NCI-H187 treated with DMSO at 0.1 percent for 48 hours (cell line): ENCODE measurements at regions not wholly inside any gene's neighbourhood (a gene's known extent, or its start where the extent isn't known, plus 50 kb on each side); places are given as distances from the start of the nearest gene placed in this dataset.

Source experiments
- DNase-seq: peaks from one replicate; lab custom pipeline; 2025; lab: John Stamatoyannopoulos, UW

DNA sequence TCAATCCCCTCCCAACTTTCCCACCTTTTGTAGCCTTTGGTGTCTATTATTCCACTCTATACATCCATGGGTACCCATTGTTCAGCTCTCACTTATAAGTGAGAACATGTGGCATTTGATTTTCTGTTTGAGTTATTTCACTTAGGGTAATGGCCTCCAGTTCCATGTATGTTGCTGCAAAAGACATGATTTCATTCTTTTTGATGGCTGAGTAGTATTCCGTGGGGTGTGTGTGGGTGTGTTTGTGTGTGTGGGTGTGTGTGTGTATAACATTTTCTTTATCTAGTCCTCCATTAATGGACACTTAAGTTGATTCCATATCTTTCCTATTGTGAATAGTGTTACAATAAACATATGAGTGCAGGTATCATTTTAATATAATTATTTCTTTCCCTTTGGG is 157.5 kb upstream of the FSTL4 start:
- DNase-seq: no peak

DNA sequence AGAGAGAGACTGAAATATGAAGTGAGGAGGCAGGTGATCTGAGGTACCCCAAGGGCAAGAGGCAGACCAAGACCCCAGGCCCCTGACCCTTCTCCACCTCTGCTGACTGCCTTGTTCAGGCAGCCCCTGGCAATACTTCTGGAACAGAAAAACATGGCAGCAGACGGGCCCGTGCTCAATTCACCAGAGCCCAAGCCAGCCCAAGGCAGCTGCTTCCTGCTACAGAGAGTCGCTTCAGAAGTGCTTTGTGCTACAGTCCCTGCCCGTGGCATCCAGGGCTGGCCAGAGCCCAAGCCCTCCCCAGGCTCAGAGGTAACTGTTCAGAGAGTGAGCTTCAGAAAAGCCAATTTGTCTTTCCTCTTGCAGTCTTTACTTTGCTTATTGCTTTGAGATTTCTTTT is 151.4 kb upstream of the FSTL4 start:
- no peak for DNase-seq

DNA sequence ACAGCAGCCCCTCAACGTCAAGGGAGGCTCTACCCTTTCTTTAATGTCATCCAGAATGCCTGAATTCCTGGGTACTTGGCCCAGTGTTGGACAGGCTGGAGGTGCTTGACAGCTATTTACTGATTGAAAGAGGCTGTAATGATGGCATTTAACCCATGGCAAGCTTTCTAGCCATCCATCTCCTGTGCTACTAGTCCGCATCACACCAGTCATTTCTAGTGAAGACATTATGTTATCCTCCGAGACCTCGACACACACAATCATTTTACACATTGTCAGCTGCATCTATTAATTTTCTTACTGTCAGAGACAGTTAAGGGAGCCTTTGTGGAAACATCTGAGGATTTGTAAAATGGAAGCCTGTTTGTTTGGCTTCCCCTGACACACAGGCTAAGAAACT is 149.3 kb upstream of the FSTL4 start:
- no peak for DNase-seq

DNA sequence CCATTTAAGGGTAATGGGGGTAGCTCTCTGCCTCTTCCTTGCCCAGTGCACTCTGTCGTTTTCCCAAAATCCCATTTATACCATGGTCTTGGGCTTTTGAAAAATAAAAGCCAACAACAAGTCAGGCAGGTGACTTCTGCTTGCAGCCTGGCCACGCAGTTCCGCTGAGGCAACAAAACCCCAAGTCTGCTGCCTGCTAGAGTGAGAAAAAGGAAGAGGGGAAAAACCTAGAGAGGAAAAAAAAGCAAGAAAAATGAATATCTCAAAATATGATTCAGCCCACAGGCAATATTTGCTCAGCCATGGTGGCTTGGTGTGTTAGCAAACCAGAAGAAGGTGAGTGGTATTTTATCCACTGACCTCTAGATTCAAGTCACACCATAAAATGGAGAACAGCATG is 148.2 kb upstream of the FSTL4 start:
- no peak for DNase-seq

DNA sequence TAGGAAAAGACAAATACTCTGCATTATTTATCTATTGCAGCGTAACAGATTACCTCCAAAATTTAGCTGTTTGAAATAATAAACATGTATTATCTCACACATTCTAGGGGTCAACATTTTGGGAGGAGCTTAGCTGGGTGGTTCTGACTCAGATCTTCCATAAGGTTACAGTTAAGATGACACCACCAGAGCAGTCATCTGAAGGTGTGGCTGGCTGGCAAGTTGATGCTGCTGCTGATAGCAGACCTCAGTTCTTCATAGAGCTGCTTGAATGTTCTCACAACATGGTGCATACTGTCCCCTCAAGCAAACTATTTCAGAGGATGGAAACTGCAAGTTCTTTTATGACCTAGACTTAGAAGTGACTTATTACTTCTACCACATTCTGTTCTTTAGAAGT is 146.3 kb upstream of the FSTL4 start:
- no peak for DNase-seq

DNA sequence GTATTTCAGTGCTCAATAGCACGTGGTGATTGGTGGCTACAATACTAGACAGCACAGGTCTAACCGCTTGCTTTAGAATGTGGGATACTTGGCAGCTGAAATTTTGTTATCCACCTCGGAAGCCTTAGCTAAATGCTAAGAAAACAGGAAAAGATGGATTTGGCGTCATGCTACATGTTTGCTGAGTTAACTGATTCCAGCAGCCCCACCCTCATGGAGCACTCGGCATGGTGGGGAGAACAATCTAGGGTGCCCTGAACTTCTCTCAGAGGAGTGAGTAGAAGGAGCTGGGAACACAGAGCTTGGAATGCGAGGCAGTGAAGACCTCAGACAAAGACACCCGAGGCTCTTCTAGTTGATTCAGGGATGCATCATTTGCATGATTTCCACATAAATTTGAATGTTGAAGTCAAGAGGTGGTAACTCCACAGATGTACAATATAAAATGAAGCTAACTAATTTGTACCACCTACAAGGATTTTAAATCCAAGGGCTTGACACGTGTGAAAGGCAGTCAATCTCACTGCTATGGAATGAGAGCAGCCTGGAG is 145.1 kb upstream of the FSTL4 start:
- no peak for DNase-seq

DNA sequence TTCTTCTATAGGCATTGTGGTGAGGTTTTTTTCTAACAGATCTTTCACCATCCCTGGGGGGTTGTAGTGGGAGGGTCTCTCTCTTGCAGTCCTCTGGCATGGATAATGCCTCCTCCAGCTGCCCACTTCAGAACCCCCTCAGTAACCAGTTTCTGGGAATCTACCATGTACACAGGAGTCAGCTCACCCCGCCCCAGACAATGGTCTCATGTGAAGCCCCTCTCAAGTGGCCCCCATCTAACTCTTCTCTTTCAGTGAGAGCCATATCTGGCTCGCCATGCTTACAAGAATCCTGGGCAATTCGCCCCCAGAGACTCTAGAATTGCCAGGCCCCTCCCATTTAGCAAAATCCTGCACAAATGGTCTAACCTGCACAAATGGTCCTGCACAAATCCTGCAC is 144.4 kb upstream of the FSTL4 start:
- DNase-seq: no peak

DNA sequence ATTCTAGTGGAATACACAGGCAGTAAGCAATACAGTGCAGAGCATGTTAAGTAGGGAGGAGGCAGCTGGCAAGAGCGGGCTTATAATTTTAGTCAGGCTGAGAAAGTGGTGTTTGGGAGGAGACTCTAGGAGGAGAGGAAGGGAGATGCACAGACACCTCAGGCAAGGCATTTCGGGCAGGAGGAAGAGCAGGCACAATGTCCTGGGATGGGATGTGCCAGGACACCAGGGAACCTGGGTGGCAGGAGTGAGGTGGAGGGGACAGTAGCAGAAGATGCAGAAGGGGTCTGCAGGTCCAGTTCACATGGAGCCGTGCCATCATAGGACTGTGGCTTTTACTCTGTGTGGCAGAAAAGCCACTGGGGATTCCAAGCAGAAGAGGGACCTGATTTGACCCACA is 143.7 kb upstream of the FSTL4 start:
- no peak for DNase-seq

DNA sequence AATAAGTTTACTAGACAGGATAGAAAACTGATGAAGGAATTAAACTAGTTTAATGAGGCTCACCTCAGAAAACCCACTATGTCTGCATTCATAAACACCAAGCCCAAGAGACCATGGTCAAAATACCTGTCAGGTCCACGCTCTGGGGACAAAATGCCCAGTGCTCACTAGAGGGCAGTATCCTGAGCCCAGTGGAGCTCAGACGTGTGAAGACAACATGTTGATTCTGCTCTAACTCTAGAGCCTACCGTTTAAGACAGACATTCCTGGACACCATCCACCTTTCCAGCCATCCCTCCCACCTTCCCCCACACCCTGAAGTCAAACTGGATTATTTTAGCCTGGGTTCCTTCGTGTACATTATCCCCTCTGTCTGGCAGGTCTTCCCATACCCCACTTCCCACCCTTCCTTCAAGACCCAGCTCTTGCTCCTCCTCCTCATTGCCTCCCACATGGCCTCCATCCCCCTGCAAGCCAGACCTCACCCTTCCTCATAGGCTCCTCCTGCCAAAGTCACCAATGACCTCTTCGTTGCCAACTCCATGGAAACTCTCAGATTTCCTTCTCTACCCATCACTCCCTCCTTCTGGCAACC is 142.3 kb upstream of the FSTL4 start:
- no peak for DNase-seq

DNA sequence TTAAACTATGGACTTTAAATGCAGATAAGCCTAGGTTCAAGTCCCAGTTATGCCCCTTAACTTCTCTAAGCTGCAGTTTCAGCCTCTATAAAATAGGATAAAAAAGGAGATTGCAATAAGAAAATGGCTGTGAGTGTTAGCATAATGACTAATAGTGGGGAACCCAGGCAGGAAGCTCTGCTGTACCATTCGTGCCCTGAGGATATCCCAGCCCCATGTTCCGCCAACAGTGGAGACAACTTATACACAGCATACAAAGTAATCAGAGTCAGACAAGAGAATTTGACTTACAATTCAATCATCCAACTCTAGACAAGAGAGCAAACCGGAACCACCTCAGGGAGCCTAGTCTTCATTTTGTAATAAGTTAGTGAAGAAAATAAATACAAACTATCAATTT is 141.5 kb upstream of the FSTL4 start:
- no peak for DNase-seq

DNA sequence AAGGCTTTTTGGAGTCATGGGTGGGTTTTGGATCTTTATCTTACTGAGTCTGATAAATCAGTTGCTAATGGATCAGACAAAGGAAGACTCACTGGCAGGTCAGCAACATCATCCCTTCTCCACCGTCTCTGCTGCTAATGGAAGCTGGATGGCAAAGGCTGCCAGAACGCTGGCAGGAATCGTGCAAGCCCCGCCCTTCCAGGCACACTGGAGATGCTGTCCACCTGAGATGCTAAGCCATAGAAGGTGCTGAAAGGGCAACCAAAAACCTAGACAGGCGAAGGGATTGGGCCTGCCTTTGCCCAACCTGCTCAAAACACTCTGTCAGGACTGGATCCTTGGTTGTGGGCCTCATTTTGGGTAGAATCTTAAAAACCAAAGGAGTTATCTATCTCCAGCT is 139.5 kb upstream of the FSTL4 start:
- DNase-seq: no peak

DNA sequence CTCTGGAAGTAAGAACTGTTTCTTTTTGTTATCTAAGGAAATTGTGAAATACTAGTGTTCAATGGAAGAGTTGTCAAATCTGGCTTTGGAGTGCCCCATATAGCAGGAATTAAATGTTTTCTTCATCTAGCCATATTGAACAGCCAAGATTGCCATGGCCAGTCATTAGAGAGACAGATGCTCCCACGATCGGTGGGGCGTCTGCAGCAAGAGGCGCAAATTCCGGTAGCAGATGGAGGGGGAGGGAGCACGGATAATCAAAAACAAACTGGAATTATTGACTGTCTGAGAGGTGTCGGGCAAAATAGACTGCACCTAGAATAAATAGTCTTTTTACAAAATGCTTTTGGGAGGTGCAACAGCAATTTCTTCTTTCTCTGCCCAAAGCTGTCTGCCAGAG is 139.1 kb upstream of the FSTL4 start:
- no peak for DNase-seq

DNA sequence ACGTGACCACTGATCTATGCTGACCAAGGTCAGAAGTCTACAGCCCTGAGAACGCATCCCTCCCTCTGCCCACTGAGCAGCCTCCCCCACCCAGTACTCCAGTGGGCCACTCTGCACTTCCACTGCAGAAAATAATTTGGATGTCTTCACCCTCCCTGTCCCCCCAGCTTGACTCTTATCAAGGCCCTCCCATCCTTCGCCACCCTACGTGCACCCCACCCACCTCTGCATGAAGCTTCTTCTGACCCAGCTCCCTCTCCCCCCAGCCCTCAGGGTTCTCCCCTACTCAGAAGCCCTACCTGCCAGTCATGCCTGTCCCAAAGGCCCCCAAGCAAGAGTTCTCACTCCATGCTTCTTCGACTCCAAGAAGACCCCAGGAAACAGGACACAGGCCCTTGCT is 138.5 kb upstream of the FSTL4 start:
- DNase-seq: no peak

DNA sequence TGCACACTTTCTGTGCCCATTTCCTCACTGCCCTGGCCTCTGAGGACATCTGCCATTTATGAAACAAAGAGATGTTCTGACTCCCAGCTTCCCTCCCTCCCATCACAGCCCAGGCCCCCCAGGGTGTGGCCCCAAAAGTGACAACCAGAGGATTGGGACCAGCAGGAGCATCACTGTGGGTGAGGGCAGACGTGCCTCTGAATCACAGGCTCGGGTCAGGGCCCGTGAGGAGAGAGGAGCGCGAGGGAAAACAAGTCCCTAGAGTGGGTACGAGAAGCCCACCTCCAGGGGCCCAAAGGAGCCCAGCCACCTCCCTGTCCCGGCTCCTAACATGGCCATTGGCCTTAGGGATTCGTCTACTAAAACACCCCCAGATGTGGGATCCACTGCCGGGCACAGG is 138.0 kb upstream of the FSTL4 start:
- DNase-seq: no peak

DNA sequence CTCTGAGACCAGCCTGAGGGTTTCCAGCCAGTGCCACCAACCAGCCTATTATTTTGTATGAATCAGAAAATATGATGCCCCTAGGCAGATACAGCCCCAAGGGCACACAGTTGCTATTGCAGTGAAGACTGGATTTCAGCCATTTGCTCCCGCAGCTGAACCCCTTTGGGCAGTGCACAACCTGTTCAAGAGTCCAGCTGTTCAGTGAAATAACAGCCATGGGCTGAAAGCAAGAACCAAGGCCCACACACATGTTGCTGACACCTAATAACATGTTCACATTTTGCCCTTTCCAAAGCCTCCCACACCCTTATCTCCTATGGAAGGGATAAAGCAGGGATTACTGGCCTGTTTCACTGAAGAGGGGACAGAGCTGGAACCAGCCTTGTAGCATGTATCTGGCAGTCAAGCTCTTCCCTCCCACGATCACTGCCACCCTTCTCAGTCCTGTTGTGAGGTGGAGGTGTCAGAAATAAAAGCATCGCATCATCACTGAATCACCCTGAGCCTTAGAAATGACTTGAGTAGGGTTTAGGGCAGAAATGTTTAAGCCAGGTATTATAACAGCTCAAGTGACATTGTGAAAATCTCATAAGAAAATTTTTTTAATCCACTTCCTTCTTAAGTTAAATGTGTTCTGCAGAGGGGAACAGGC is 137.1 kb upstream of the FSTL4 start:
- no peak for DNase-seq

DNA sequence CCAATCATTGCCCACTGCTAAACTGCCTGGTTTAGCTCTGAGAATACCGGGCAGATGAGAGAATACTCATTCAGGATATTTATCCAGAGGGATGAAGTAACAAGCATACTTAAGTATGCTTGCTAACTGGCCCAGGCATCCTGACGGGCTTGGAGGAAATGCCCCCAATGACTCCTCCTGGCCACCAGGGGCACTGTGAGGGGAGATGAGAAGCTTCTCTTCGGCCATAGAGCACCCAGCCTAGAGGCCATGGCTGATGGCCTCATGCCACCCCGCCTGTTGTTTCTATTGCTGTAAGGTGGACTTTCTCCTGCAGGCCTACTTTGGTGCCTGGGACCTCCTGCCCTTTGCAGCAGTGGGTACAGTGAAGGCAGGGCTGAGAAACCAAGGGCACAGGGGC is 134.5 kb upstream of the FSTL4 start:
- DNase-seq: no peak

DNA sequence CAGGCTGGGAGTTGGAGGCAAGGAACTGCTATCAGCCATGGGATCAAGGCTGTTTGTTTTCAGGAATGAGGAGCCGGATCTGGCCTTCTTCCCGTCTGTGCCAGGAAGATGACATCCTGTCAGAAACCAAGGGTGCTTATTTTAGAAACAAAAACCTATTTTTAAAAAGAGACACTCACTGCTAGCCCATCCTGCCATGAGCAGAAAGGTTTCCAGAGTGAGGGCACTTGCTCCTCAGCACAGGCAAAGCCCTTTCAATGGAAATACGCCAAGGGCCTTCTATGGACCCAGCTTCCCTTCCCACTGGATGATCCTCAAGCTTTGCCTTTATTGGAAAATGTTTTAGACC is 132.6 kb upstream of the FSTL4 start:
- no peak for DNase-seq

DNA sequence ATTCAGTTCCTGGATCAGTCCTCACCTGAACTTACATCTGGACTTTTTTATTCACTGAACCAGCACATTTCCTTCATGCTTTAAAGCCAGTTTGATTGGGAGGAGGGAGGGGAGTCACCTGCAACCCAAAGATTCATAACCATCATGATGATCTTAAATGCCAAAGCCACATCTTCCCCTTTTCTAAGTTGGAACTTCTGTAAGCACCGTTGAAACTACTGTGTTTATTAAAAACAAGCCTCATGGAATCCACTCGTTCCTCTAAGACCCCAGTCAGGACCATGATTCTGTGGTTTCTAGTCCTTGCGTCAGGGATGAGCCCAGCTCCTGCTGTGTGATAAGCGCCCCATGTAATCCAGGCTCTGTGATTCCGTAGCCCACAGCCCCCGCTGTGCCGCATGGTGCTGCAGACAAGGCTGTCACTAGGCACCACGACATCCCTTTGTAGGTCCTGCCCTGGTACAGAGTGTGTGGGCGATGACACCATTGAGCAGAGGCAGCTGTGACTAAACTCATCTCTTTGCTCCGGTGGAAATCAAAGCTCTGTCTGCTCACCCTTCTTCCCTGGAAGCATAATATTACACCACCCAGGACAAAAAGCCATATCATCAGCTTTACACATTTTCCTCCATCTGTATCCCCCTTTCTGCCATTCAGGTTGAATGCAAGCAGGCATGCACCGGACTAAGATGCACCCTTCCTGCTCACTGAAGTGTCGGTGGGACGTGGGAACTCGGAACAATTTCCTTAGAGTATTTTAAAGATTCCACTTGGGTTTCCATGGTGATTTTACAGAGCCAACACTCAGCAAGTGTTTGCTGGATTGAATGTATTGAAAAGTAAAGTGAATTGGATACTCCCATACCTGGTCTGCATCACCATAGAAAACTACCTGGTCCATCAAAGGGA is 132.0 kb upstream of the FSTL4 start:
- no peak for DNase-seq

DNA sequence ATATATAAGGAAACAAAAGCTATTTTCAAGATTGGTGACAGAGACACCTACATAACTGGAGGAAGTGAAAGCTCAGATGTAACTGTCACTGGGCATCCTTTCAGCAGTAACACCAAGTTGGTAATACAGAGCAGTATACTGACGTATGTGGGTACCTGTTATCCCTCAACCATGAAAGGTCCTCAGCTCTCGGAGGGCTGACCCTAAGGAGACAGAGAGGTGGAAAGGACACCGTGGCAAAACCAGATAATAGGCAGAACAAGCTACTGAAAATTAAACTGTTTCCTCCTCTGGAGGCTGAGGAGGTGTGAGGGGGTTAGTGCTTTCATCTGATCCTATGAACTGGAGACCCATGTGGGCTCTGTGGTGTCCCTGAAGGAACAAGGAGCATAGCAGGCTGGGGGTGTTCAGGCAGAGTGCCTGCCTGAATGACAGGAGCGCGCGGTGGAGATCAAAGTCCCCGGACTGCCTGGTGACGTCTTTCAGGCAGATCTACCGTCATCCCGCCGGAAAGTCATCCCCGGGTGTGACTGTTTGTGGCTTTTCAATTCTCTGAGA is 130.2 kb upstream of the FSTL4 start:
- DNase-seq: no peak

DNA sequence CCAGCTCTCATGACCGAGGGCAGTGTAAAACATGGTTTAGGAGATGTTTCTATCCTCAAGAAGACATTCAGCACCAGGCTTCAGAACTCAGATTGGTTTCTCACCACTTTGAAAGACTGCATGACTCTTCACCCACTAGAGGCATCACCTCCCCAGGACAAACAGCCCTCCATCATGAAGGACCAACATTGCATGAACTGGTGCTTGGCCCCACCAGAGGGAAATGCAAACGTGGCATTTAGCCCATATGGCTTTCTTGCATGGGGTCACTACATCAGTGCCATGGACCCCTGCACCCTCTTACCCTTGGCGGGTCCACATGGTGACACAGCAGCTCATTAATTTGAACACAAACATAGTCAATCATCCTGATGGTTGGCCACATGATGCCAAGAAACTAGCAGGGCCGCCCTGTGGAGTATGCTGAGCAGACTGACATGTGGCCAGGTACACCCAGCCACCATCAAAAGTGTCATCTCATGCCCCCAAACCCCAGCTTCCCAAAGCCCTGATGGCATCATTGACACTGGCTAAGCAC is 129.5 kb upstream of the FSTL4 start:
- no peak for DNase-seq

DNA sequence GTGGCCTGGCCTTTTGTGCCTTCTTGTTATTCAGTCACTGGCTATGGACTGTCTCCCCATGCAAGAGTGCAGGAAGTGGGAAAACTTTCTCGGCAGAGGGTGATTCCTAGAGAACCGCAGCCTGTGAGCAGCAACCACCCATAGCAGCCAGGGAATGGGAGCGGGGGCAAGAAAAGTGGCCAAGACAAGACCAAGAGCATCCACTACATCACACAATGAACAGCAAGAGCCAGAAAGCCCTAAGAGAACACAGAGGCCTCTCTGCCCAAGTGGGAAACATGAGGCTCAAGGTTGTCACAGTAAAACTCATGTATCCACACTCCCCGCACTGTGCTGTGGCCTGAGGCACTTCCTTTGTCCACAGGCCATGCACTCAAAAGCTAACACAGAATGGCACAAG is 129.1 kb upstream of the FSTL4 start:
- DNase-seq: no peak

DNA sequence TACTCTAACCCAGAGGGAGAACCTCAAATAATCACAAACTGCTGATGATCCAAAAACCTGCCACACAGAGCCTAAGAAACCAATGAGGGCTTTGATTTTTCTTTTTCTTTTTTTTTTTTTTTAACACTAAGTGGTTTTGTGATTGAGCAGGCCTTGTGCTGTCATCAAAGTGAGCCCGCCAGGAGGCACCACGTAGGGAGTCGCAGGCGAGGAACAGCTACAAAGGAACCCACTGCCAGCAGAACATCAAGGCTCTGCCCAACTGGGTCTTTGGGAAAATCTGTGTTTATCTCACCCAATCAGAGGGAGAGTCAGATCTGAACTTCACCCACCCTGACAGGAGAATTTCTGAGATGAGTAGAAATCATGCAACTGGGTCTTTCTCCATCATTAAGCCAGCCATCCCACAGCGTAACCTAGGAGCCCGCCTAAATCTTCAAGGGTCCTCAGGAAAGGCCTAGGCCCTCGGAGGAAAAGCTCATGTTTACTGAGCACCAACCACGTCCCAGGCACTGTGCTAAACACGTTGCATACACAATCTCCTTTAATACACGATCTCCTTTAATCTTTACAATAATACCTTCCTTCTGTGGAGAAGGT is 126.9 kb upstream of the FSTL4 start:
- DNase-seq: no peak
